HL-60/S4 treated with phorbol 12-myristate 13-acetate at 8.2 ng/mL for 4 days and 3 days (cell line): ENCODE measurements at regions not wholly inside any gene's neighbourhood (a gene's known extent, or its start where the extent isn't known, plus 50 kb on each side); places are given as distances from the start of the nearest gene placed in this dataset.
"Not testable (repeated sequence)": the region's sequence is repeated elsewhere in the genome, so short reads cannot be mapped to it uniquely, and the experiment has no call there.

Experiments
- in situ Hi-C: fragments of 300-500 bp; cut with MboI; formaldehyde crosslinking; loops from 2 replicates; pipeline ENCODE4 v1.15.0; 2022; ENCODE audit warnings: low sequenced_read_pairs

DNA sequence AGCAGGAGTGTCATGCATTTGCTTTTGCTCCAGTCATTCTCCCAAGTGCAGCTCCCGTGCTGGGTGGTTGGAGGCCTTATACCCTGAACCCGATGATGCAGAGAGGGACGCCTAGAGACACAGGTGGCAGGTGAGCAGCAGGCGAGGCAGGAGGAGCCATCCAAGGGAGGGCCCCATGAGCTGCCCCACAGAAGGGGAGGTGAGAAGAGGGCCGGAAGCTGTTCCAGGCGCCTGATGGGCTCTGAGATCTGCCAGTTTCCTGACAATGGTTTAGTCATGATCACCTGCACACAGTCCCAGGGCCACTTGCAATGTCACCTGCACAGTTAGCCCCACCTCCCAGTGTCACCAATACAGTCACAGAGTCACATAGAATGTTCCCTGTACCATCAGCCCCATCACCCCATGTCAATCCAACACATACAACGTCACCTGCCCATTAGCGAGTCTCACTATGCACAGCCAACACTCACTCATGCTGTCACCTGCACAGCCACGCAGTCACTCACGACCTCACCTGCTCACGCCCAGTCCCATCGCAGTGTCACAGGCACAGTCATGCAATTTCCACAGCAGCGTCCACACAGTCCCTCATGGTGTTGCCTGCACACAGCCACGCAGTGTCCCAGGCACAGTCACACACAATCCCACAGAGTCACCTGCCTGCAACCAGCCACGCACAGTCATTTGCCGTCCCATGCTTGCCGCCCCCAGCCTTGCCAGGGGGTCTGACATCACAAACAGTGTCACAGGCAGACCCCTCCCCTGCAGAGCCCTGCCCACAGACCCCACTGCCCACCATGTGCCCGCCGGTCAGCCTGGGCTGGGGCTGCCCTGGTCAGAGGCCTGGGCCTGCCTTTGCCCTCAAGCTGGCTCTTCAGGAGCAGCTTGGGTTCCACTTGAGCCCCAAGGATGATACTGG lies 113.4 kb downstream of the LHX2 start:
- in situ Hi-C loops: loop anchor here (10.0 kb wide), 1 partner anchor 170 kb away; no protein-coding TSS in a partner anchor

DNA sequence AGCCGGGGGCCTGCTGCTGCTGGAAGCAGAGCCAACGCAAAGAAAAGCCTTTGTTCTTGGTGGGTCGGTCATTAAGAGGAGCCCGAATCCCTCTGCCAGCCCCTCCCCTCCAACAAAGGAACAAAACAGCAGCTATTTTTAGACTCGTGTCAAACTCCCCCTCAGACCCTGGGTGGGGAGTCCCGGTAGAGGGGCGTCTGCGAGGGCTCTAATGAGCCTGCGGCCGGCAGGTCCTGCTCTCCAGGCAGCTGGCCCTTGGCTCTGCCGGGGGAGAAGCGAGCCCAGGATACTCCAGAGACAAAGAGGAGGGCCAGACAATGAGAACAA lies 114.0 kb downstream of the LHX2 start:
- in situ Hi-C loops: loop anchor here (10.0 kb wide), 1 partner anchor 169 kb away; no protein-coding TSS in a partner anchor

DNA sequence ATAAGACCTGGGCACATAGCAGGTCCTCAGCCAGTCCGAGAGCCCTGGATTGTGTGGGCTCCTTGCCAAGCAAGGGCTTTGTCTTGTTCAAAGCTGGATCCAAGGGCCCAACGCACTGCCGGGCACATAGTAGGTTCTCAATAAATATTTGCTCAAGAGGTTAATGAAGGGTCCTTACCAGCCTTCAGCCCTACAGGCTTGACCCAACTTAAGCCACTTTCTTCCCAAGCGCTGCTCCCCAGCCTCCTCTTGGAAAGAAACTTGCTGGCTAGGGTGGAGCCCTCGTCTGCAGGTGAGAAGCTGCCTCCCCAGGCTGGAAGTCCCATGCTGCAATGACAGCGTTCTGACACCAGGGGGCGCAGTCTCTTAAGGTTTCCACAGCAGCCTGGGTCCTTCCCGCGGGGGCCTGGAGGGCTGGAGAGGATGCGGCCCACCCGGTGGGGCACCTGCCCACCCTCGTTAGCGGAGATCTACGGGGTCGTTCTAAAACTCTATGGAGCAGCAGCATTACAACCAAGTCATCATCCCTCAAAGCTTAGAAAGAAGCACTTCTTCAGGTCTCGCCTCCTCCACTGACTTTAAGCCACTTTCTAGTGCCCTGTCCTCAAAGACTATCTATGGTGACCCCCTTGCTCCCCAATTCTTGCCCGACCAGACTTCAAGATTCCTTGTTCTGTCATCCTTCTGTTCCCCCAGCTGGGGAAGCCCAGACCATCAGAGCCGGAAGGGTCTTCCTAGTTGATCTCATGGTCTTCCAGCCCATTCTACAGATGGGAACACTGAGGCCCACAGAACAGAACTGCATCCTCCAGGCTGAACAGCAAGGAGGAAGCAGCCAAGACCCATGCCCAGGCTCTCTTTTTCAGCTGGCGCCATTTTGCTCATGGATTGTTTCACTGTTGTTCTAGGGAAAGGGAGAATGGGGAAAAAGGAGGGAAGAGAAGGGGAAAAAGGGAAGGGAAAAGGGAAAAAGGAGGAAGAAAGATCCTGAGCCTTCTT lies 115.4 kb downstream of the LHX2 start:
- in situ Hi-C loops: loop anchor here (10.0 kb wide), 1 partner anchor 168 kb away; no protein-coding TSS in a partner anchor

DNA sequence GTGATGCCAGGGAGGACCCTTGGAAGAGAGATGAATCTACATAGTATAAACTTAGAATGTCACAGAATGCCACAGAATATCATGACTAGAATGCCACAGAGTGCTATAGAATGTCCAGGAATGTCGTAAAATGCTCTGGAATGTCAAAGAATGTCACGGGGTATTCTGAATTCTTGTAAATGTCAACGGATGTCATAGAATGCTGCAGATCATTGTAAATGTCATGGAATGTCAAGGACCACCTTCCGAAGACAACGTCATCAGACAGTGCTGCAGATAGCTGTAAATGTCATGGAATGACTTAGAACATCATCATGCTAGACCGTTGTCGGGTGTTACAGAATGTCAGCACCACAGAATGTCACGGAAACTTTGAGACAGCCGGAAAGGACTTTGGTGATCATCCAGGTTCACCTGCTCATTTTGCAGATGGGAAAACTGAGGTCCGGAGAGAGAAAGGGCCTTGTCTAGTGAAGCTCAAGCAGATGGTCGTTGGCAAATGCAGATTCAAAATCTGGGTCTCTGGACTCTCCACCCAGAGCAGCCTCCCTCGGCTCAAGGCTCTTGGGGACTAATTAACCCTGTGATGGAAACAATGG lies 117.1 kb downstream of the LHX2 start:
- in situ Hi-C loops: loop anchor here (10.0 kb wide), 1 partner anchor 166 kb away; no protein-coding TSS in a partner anchor

DNA sequence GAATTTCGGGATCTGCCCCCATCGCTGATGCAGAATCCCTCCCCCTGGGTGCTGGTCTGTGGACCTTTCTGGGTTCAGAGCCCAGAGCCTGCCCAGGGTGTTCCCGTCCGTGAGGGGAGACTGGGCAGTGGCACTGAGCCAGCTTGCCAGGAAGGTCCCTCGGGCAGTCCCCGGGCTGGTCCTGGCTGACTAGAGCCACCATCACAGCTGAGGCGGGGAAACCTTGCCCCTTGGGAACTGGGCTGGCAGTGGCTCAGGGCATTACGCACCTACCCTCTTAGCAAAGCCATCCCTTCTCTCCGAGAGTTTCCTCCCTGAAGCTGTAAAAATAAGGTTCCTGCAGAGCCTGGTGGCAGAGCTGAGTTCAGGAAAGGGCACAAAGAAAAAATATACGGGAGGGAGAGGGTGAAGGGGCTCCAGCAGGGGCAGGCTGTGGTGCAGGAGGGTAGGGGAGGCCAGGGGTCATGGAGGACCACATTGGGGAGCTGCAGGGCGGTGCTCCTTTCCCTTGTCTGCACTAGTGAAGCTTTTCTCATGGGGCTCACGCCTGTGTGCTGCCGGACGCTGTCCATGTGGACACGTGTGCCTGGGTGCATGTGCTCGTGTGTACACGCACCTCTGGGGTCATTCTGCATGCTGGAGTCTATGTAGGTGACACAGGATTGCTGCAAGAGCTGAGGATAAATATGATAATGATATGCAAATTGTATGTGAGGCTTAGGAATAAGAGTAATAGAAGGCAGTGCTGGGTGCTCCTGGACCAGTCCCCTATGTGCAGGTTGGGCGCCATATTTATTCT lies 118.9 kb downstream of the LHX2 start:
- in situ Hi-C loops: no loop called here

DNA sequence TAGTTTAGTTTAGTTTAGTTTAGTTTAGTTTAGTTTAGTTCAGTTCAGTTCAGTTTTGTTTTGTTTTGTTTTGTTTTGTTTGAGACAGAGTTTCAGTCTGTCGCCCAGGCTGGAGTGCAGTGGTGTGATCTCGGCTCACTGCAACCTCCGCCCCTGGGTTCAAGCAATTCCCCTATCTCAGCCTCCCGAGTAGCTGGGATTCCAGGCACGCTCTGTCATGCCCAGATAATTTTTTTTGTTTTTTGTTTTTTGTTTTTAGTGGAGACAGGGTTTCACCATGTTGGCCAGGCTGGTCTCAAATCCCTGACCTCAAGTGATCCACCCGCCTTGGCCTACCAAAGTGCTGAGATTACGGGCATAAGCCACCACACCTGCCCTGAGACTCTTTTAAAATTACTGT lies 120.0 kb downstream of the LHX2 start:
- in situ Hi-C loops: not testable (repeated sequence)

DNA sequence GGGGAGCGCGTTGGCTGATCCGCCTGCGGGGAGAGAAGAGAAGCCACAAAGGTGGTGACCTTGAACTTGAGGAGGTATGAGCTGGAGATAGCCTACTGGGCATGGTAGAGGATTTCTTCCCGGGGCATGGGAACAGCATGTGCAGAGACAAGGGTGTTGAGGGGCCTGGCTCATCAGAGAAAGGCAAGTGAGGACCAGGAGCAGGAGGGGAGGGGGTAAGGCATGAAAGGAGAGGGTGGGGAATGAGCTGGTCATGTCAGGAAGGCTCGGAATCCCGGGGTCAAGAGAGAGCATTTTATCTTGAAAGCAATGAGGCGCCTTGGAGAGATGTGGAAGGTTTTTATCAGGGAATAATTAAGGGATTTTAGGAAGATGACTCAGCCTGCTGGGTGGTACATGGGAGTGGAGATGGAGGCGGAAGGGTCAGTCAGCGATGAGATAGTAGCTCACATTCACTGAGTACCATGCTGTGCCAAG lies 121.1 kb downstream of the LHX2 start:
- in situ Hi-C loops: no loop called here

DNA sequence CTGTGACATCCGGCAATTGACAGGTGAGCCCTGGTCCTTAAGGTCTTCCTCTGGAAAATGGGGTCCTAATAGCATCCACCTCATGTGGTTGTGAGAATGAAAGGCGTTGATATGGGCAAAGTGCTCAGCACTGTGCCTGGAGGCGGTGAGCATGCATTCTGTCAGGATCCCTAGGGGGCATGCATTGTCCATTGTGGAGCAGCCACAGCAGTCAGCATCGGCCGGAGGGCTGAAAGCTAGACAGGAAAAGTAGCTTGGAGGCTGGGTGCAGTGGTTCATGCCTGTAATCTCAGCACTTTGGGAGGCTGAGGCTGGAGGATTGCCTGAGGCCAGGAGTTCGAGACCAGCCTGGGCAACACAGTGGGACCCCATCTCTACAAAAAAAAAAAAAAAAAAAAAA lies 122.2 kb downstream of the LHX2 start:
- in situ Hi-C loops: no loop called here

DNA sequence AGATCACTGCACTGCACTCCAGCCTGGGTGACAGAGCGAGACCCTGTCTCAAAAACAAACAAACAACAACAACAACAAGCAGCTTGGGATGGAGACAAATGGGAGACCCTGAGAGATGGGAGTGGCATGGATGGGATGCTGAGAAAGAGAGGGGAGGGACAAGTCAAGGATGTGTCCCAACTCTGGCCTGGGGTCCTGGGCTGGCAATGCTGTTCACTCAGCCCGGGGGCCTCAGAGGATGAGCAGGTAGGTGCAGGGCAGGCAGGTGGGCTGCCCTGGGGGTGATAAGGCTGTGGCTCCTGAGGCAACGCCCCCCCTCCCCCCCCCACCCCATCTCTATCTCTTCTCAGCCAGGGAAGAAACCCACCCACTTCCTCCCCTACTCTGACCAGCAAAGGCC lies 123.0 kb downstream of the LHX2 start:
- in situ Hi-C loops: no loop called here

DNA sequence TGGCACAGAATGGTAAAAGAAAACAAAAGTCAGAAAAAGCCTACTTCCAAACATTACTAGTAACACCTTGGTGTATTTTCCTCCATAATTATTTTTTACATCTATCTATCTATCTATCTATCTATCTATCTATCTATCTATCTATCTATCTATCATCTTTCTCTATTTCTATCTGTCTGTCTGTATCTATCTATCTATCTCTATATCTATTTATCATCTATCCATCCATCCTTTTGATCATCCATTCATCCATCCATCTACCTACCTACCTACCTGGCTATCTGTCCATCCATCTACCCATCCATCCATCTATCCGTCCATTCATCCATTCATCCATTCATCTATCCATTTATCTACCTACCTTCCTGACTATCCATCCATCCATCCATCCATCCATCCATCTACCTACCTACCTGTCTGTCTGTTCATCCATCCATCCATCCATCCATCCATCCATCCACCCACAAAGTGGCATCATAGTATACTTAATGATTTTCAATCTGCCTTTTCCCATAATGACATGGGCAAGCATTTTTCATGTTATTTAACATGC lies 121.9 kb upstream of the NEK6 start:
- in situ Hi-C loops: no loop called here

DNA sequence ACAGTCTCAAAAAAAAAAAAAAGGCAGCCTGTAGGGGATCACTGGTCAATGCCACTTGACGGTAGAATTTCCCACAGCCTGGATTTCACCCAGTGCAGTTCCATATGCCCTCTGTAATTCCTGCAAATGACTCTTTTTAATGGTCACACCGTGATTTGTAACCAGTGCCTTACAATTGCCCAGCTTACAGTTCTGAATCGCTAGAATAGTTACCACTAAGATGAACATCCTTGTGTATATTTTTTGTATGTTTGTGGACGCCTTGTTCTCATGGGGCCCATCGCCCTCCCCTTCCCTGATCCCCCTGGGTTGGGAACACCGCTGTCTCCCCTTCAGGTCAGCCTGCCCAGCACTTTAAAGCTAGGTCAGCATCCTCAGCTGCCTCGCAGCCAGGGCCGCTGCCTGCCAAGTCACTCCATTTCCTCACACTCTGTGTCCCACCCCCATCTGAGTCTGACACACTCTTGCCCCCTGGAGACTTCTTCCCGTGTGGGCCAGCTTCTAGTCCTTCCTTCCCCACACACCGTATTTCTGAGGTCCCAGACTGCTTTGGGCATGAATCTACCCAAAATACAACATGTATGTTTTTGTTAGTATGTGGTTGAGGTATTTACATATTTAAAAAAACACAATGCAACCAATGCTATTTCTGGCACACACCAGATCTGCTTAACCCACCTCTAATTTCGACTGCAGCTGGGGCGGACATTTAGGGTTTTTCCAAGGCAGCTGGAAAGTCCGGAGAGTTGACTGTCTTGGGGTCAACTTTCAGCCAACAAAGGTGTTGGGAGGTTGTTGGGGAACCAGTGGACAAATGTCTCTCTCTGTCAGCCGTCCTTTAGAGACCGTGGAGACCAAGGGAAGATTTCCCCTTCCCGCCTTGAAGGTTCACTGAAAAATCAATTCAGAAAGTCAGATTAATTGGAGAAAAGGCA lies 120.5 kb upstream of the NEK6 start:
- in situ Hi-C loops: no loop called here

DNA sequence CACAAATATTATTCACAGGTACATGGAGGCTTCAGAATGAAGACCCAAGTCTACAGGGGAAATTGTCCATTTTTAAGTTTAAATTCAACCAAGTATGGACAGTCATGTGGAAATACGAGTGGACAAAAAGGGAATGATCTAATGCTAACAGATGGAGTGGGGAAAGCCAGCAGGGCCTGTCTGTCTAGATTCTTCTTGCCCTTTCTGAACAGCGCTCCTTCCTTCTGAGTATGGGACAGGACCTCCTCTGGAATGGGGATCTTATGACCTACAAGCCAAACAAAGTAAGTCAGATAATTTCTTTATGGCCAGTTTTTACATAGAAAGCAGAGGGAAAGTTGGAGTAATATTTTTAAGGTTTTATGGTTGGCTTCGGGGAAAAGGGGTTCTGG lies 119.8 kb upstream of the NEK6 start:
- in situ Hi-C loops: no loop called here

DNA sequence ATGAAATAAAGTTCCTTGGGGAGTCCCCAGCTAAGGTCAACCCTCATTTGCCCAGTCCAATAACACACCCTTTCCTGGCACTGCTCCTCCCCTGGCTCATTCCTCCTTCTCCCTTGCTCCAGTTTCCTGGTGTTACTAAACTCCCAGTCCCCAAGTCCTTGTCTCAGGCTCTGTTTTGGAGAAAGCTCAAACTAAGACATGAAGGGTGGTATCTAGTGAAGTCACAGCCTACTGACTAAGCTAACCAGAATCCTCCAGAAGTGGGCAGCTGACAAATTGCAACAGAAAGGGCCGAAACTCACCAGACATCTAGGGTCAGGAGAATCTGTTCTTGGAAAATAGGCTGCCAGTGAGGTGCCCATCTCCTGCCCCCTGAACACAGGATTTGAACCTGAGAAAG lies 118.7 kb upstream of the NEK6 start:
- in situ Hi-C loops: no loop called here

DNA sequence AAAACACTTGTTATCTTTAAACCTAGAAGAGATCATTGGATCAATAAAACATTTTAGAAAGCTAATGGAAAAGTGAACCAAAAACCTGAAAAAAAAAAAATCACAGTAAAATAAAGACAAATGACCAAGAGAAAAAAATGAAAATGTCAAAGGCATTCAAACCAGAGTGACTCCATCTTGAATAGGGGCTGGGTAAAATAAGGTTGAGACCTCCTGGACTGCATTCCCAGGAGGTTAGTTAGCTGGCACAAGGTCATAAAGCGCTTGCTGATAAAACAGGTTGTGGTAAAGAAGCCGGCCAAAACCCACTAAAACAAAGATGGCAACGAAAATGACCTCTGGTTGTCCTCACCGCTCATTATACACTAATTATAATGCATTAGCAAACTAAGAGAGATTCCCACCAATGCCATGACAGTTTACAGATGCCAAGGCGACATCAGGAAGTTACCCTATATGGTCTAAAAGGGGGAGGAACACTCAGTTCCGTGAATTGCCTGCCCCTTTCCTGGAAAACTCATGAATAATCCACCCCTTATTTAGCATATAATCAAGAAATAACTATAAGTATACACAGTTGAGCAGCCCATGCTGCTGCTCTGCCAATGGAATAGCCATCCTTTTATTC lies 116.7 kb upstream of the NEK6 start:
- in situ Hi-C loops: no loop called here

DNA sequence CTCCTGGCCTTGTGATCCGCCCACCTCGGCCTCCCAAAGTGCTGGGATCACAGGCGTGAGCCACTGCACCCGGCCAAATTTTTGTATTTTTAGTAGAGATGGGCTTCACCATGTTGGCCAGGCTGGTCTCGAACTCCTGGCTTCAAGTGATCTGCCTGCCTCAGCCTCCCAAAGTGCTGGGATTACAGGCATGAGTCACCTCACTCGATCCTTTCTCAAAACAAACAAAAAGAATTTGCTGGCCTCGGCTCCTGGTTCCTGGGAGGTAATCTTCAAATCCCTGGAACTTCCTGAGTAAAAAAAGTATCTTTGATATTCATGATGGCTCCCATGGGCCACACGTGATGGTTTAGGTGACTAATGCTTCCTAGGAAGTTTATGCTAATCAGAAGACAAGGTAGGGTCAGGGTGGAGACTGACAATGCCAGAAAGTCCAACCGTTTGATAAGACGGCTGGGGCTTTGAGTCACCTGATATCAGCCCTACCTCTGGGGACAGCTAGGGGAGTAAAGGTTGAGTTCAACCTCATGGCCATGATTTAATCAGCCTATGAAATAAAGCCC lies 113.1 kb upstream of the NEK6 start:
- in situ Hi-C loops: not testable (repeated sequence)

DNA sequence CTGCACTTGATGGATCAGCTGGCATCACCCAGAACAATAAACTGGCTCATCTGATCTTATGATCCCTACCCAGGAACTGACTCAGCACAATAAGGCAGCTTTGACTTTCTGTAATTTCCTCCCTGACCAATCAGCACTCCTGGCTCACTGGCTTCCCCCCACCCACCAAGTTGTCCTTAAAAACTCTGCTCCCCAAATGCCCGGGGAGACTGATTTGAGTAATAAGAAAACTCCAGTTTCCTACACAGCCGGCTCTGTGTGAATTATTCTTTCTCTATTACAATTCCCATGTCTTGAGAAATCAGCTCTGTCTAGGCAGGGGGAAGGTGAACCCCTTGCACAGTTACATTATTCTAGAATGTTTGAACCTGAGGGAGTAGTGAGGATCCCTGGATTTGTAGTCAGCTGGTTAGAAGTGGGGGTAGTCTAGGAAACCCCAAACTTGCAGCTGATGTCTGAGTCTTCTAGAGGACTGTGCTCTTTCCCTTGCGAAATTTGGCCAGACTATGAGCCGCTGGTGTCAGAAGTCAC lies 111.7 kb upstream of the NEK6 start:
- in situ Hi-C loops: no loop called here

DNA sequence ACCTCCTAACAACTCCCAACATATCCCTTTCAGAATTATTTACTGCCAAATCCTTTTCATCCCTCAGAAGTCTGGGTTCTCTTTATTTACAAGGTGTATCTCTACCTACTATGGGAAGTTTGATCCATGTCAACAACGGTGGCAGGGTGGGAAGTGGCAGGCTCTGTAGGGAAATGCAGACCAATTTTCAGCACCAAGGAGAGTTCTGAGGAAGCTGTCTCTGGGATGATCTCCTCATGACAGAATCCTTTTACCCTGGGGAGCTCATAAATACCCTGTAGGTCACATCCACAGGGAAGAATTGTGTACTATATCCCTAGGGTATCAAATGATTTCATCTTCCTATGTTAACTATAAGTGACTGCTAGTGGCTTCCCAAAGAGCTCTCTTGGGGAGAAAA lies 107.8 kb upstream of the NEK6 start:
- in situ Hi-C loops: no loop called here

DNA sequence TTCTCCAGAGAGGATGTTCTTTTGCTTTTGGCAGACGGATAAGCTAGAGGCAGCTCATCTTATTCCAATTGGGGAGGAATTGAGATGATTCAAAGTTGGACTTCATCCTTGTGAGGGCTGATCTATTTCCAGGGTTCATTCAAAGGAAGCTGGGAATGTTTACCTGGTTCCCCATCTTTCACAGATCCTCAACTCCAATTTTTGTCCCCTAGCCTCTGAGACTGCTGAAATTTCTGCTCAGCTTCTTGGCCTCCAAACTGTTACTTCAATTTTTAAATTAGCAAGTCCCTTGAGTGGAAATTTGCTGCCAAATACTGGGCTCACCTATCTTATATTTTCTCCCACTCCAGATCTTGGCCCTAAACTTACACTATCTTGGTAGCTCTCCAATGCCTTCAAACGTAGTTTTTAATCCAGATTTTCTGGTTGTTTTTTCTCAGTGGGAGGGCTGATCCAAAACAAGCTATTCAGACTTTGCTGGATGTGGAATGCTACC lies 93.9 kb upstream of the NEK6 start:
- in situ Hi-C loops: no loop called here
